Karpas-422 (cell line): ENCODE measurements at regions not wholly inside any gene's neighbourhood (a gene's known extent, or its start where the extent isn't known, plus 50 kb on each side); places are given as distances from the start of the nearest gene placed in this dataset.
"Not testable (repeated sequence)": the region's sequence is repeated elsewhere in the genome, so short reads cannot be mapped to it uniquely, and the experiment has no call there.

Experiments used
- DNase-seq: peaks from one replicate; pipeline ENCODE4 v3.0.0-alpha.2; 2015
- H2AFZ ChIP-seq: fragments of 200-600 bp; sonication (generic); 2 replicates; pipeline ENCODE4 v1.6.1; 2014; ENCODE audit warnings: antibody characterized with exemption, low read length, mixed read lengths
- H3K27ac ChIP-seq: fragments of 200-600 bp; sonication (generic); 2 replicates; pipeline ENCODE4 v1.5.1; 2014; ENCODE audit warnings: mild to moderate bottlenecking, low read length, moderate library complexity
- H3K27me3 ChIP-seq: fragments of 200-600 bp; sonication (generic); 2 replicates; pipeline ENCODE4 v1.6.1; 2014; ENCODE audit warnings: low read length, mixed read lengths
- H3K36me3 ChIP-seq: fragments of 200-600 bp; sonication (generic); 2 replicates; pipeline ENCODE4 v1.6.1; 2014; ENCODE audit warnings: low read length, mixed read lengths; ENCODE audit not compliant: insufficient read depth
- H3K4me1 ChIP-seq: fragments of 200-600 bp; sonication (generic); 2 replicates; pipeline ENCODE4 v1.6.1; 2014; ENCODE audit warnings: mild to moderate bottlenecking, low read length, mixed read lengths
- H3K4me2 ChIP-seq: fragments of 200-600 bp; sonication (generic); 2 replicates; pipeline ENCODE4 v1.6.1; 2014; ENCODE audit warnings: low read length, low read depth, mild to moderate bottlenecking; ENCODE audit not compliant: poor library complexity, severe bottlenecking
- H3K4me3 ChIP-seq: fragments of 200-600 bp; sonication (generic); 2 replicates; pipeline ENCODE4 v1.5.1; 2014; ENCODE audit warnings: mild to moderate bottlenecking, antibody characterized with exemption, low read length, mixed read lengths
- H3K79me2 ChIP-seq: fragments of 200-600 bp; sonication (generic); 2 replicates; pipeline ENCODE4 v1.6.1; 2014; ENCODE audit warnings: mild to moderate bottlenecking, low read length, mixed read lengths
- H3K9ac ChIP-seq: fragments of 200-600 bp; sonication (generic); 2 replicates; pipeline ENCODE4 v1.6.0; 2014; ENCODE audit warnings: low read length
- H3K9me2 ChIP-seq: fragments of 200-600 bp; sonication (generic), shearing (Covaris generic); replicated peaks from 2 replicates; pipeline ENCODE4 v1.6.0; 2014; ENCODE audit warnings: mild to moderate bottlenecking, low read length, moderate library complexity; ENCODE audit not compliant: insufficient read depth
- H3K9me3 ChIP-seq: fragments of 300-700, 200-600 bp; sonication (generic); 2 replicates; pipeline ENCODE4 v1.6.1; 2014; ENCODE audit warnings: low read length, mixed read lengths
- H4K20me1 ChIP-seq: fragments of 200-600 bp; sonication (generic); 2 replicates; pipeline ENCODE4 v1.6.1; 2014; ENCODE audit warnings: mild to moderate bottlenecking, antibody characterized with exemption, low read length, low read depth; ENCODE audit not compliant: insufficient read depth

DNA sequence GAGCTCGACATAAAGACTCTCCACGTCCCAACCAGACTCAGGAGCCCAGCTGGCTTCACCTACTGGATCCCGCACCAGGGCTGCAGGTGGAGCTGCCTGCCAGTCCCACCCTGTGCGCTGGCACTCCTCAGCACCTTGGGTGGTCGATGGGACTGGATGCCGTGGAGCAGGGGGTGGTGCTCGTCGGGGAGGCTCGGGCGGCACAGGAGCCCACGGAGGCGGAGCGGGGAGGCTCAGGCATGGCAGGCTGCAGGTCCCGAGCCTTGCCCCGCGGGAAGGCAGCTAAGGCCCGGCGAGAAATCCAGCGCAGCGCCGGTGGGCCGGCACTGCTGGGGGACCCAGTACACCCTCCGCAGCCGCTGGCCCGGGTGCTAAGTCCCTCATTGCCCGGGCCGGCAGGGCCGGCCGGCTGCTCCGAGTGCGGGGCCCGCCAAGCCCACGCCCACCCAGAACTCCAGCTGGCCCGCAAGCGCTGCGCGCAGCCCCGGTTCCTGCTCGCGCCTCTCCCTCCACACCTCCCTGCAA, 1520.7 kb downstream of the SUCLG1 start:
- not testable (repeated sequence) for H2AFZ ChIP-seq, H3K36me3 ChIP-seq, H3K79me2 ChIP-seq, H3K4me2 ChIP-seq, H3K9ac ChIP-seq, H3K27me3 ChIP-seq, DNase-seq, H3K4me1 ChIP-seq, H3K9me2 ChIP-seq, H3K4me3 ChIP-seq, H4K20me1 ChIP-seq, H3K27ac ChIP-seq
- peaks cover 38% of the 10 kb centered on the region for H3K9me3 ChIP-seq

DNA sequence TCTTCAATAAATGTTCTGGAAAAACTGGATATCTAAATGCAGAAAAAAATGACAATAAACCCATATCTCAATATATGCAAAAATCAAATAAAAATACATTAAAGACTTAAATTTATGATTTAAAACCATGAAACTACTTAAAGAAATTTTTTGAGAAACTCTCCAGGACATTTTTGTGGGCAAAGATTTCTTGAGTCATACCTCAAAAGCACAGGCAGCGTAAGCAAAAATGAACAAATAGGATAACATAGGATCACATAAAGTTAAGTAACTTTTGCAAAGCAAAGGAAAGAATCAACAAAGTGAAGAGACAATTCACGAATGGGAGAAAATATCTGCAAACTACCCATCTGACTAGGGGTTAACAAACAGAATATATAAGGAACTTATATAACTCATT, 1545.5 kb downstream of the SUCLG1 start:
- Histone ChIP-seq H3K9me2 (no peaks in the 10 kb centered on the region), H3K36me3 (no peaks in the 10 kb centered on the region), H3K27me3 (no peaks in the 10 kb centered on the region), H3K4me2 (no peak overlapping the region), H4K20me1 (no peaks in the 10 kb centered on the region), H3K79me2 (no peaks in the 10 kb centered on the region), H3K9me3 (peaks cover 55% of the 10 kb centered on the region), H3K4me1 (no peaks in the 10 kb centered on the region), H3K9ac (no peak overlapping the region), H3K27ac (no peak overlapping the region), H2AFZ (no peak overlapping the region), H3K4me3 (no peak overlapping the region)
- no peak for DNase-seq

DNA sequence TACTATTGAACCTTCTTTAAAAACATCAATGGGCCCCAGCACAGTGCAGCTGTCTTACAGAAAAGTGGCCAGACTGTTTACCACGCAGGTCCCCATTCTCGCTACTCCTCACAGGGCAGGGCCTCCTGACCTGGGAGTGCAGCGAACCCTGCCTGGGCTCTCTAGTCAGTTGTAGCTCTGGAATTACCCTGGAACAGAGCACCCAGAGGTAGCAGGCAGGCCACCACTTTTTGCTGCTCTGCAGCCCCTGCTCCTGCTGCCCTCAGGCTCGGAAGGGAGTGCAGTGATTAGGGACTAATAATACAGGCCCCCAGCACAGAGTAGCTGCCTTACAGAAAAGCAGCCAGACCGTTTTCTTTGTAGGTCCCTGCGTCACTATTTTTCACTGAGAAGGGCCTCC, 1563.0 kb downstream of the SUCLG1 start:
- no peaks in the 10 kb centered on the region for H3K9me2 ChIP-seq
- H3K27ac ChIP-seq, result no peak overlapping the region
- H3K36me3 ChIP-seq, result no peaks in the 10 kb centered on the region
- H3K4me2 ChIP-seq, result no peak overlapping the region
- no peaks in the 10 kb centered on the region for H4K20me1 ChIP-seq
- DNase-seq, result no peak
- H3K4me1 ChIP-seq, result no peaks in the 10 kb centered on the region
- H3K4me3 ChIP-seq, result no peak overlapping the region
- H3K9me3 ChIP-seq, result peaks cover 50% of the 10 kb centered on the region
- H3K9ac ChIP-seq, result no peak overlapping the region
- H3K79me2 ChIP-seq, result no peaks in the 10 kb centered on the region
- no peak overlapping the region for H2AFZ ChIP-seq
- H3K27me3 ChIP-seq, result no peaks in the 10 kb centered on the region

DNA sequence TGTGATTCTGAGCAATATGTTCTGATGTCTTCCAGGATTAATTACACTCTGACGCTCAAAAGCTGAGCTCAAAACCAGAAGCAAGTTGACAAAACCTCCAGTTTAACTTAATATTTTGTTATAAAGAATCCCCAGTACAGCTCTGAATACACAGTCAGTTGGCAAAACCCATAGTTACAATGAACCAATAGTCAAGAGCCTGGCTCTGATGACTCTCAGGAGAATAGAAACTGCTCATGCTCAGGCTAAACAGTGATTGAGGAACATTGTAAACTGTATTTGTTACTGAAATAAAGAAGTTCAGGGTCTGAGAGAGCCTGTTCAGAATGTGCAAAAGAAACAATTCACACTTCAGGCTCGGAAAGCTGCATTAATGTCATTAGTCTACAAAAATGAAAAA, 1565.9 kb downstream of the SUCLG1 start:
- H3K4me1 ChIP-seq, result no peaks in the 10 kb centered on the region
- no peak overlapping the region for H3K4me2 ChIP-seq
- no peak overlapping the region for H3K27ac ChIP-seq
- no peaks in the 10 kb centered on the region for H3K27me3 ChIP-seq
- no peak for DNase-seq
- H3K9me2 ChIP-seq, result no peaks in the 10 kb centered on the region
- no peak overlapping the region for H2AFZ ChIP-seq
- H3K4me3 ChIP-seq, result no peak overlapping the region
- no peak overlapping the region for H3K9ac ChIP-seq
- peaks cover 41% of the 10 kb centered on the region for H3K9me3 ChIP-seq
- H3K79me2 ChIP-seq, result no peaks in the 10 kb centered on the region
- no peaks in the 10 kb centered on the region for H3K36me3 ChIP-seq
- no peaks in the 10 kb centered on the region for H4K20me1 ChIP-seq

DNA sequence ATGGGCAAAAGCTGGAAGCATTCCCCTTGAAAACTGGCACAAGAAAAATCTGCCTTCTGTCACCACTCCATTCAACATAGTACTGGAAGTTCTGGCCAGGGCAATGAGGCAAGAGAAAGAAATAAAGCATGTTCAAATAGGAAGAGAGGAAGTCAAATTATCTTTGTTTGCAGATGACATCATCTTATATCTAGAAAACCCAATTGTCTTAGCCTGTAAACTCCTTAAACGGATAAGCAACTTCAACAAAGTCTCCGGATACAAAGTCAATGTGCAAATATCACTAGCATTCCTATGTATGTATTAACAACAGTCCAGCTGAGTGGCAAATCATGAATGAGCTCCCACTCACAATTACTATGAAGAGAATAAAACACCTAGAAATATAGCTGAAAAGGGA, 1579.3 kb downstream of the SUCLG1 start:
- Histone ChIP-seq H3K4me2 (no peak overlapping the region), H3K9me3 (peaks cover 53% of the 10 kb centered on the region), H3K9me2 (no peaks in the 10 kb centered on the region), H3K79me2 (no peaks in the 10 kb centered on the region), H3K4me3 (no peak overlapping the region), H4K20me1 (no peaks in the 10 kb centered on the region), H2AFZ (no peak overlapping the region), H3K36me3 (no peaks in the 10 kb centered on the region), H3K4me1 (no peaks in the 10 kb centered on the region), H3K27ac (no peak overlapping the region), H3K9ac (no peak overlapping the region), H3K27me3 (no peaks in the 10 kb centered on the region)
- no peak for DNase-seq

DNA sequence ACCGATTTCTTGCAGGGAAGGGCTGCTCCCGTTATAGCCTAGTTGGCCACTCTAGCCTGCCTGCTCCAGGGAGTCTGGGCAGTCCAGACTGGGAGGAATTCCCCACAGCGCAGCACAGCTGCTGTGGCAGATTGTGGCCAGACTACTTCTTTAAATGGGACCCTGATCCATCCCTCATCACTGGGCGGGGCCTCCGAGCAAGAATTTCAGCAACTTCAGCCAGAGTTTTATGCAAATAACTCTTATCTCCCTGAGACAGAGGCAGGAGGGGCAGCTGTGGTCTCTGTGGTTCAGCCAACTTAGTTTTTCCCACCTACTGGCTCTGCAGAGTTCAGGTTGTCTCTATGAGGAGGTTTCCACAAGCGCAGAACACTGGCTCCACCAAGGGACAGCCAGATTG, 1583.2 kb downstream of the SUCLG1 start:
- no peaks in the 10 kb centered on the region for H4K20me1 ChIP-seq
- no peaks in the 10 kb centered on the region for H3K9me2 ChIP-seq
- no peak overlapping the region for H3K4me2 ChIP-seq
- H3K36me3 ChIP-seq, result no peaks in the 10 kb centered on the region
- no peak overlapping the region for H3K27ac ChIP-seq
- H3K4me3 ChIP-seq, result no peak overlapping the region
- no peaks in the 10 kb centered on the region for H3K4me1 ChIP-seq
- no peaks in the 10 kb centered on the region for H3K27me3 ChIP-seq
- peaks cover 67% of the 10 kb centered on the region for H3K9me3 ChIP-seq
- no peaks in the 10 kb centered on the region for H3K79me2 ChIP-seq
- no peak overlapping the region for H2AFZ ChIP-seq
- H3K9ac ChIP-seq, result no peak overlapping the region
- no peak for DNase-seq

DNA sequence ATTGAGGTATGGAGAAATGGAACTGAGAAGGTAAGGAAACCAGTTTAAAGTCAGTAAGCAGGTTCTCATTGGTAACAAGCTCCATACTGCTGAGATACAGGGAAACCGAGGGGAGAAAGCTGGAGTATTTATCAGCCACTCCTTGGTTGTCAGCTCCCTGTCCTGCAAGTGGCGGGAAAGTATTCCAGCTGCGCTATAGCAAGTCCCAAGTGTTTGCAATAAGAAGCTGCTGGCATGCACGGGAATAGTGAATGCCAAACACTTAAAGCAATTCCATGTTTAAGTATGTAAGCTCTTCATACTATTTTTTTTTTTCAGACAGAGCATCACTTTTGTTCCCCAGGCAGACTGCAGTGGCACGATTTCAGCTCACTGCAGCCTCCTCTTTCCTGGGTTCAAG, 1601.1 kb downstream of the SUCLG1 start:
- H3K9me2 ChIP-seq, result no peaks in the 10 kb centered on the region
- no peak overlapping the region for H3K4me2 ChIP-seq
- no peak overlapping the region for H3K27ac ChIP-seq
- no peaks in the 10 kb centered on the region for H4K20me1 ChIP-seq
- no peaks in the 10 kb centered on the region for H3K36me3 ChIP-seq
- no peaks in the 10 kb centered on the region for H3K79me2 ChIP-seq
- no peaks in the 10 kb centered on the region for H3K4me1 ChIP-seq
- DNase-seq, result no peak
- peaks cover 40% of the 10 kb centered on the region for H3K9me3 ChIP-seq
- H3K4me3 ChIP-seq, result no peak overlapping the region
- no peaks in the 10 kb centered on the region for H3K27me3 ChIP-seq
- H2AFZ ChIP-seq, result no peak overlapping the region
- no peak overlapping the region for H3K9ac ChIP-seq

DNA sequence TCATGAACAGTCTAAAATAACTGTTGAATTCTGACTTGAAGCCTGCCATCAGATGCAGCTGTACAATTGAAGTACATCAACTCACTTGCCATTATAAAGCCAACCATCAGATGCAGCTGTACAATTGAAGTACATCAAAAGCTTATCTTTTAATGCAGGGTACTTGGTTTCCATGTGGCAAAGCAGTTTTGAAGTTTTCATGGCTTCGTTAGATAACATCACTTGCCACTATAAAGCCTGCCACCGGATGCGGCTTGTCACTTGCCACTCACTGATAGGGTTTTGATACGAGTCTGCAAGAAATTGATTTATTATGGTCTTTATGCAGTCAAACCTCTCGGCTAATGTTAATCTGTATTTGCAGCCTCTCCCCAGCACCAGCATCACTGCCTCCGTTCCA, 1605.8 kb downstream of the SUCLG1 start:
- Histone ChIP-seq H3K9ac (no peak overlapping the region), H3K9me2 (0 out of 2 replicates have a peak, but pooled peaks cover 4% of the 10 kb centered on the region), H3K79me2 (no peaks in the 10 kb centered on the region), H3K9me3 (peaks cover 27% of the 10 kb centered on the region), H3K4me2 (no peak overlapping the region), H2AFZ (no peak overlapping the region), H3K4me1 (no peaks in the 10 kb centered on the region), H3K27ac (no peak overlapping the region), H3K27me3 (no peaks in the 10 kb centered on the region), H4K20me1 (no peaks in the 10 kb centered on the region), H3K4me3 (no peak overlapping the region), H3K36me3 (no peaks in the 10 kb centered on the region)
- DNase-seq, result no peak

DNA sequence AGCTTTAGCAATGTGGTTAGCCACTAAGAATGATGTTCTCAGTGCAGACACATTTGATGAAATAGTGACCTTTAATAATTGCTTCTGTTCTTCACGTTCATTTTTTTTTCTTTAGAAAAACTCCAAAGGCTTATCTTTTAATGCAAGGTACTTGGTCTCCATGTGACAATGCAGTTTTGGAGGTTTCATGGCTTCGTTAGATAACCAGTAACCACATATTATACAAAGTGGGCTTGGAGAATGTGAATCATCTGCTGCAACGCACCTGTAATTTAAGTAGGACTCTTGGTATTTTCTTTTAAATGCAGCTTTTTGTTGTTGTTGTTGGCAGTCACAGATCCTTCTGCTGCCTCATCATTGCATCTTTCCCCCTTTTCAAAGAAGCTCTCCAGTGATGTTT, 1606.3 kb downstream of the SUCLG1 start:
- no peak for DNase-seq
- no peaks in the 10 kb centered on the region for H3K79me2 ChIP-seq
- H3K27ac ChIP-seq, result no peak overlapping the region
- H3K27me3 ChIP-seq, result no peaks in the 10 kb centered on the region
- no peak overlapping the region for H2AFZ ChIP-seq
- peaks cover 22% of the 10 kb centered on the region for H3K9me3 ChIP-seq
- no peak overlapping the region for H3K4me3 ChIP-seq
- H3K4me1 ChIP-seq, result no peaks in the 10 kb centered on the region
- no peaks in the 10 kb centered on the region for H4K20me1 ChIP-seq
- no peak overlapping the region for H3K9ac ChIP-seq
- H3K9me2 ChIP-seq, result 0 out of 2 replicates have a peak, but pooled peaks cover 4% of the 10 kb centered on the region
- H3K4me2 ChIP-seq, result no peak overlapping the region
- H3K36me3 ChIP-seq, result no peaks in the 10 kb centered on the region
